Stimulated activated CD8-positive, alpha-beta memory T cell treated with anti-CD3 and anti-CD28 coated beads, Interleukin-2, amount 100 ng/mL, for 48 hours (primary cell): ENCODE measurements at regions not wholly inside any gene's neighbourhood (a gene's known extent, or its start where the extent isn't known, plus 50 kb on each side); places are given as distances from the start of the nearest gene placed in this dataset.
A peak's percentile ranks its signal among the peaks of the same experiment; 100 is the strongest.
"Not testable (repeated sequence)": the region's sequence is repeated elsewhere in the genome, so short reads cannot be mapped to it uniquely, and the experiment has no call there.

Experiments used
- DNase-seq, 2 donors: peaks; one replicate each; pipeline ENCODE4 v3.0.0-alpha.2; 2020; ENCODE audit warnings: low read depth in 2 of 2

GRCh38 chr18:76721207-76721996 is 101.0 kb upstream of the ZNF236 start:
- peak; percentile 33 to 41 for DNase-seq

DNA sequence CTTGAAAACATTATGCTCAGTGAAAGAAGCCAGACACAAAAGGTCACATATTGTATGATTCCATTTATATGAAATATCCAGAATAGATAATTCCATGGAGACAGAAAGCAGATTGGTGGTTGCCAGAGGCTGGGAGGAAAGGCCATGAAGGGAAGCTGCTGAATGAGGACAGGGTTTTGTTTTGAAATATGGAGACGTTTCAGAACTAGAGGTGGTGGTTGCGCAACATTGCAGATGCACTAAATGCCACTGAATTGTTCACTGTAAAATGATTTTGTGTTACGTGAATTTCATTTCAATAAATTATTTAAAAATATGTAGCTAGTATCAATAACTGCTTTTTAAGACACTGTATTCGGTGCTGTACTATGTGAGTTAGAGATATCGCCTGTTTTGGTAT is 101.7 kb upstream of the ZNF236 start:
- DNase-seq = no peak

DNA sequence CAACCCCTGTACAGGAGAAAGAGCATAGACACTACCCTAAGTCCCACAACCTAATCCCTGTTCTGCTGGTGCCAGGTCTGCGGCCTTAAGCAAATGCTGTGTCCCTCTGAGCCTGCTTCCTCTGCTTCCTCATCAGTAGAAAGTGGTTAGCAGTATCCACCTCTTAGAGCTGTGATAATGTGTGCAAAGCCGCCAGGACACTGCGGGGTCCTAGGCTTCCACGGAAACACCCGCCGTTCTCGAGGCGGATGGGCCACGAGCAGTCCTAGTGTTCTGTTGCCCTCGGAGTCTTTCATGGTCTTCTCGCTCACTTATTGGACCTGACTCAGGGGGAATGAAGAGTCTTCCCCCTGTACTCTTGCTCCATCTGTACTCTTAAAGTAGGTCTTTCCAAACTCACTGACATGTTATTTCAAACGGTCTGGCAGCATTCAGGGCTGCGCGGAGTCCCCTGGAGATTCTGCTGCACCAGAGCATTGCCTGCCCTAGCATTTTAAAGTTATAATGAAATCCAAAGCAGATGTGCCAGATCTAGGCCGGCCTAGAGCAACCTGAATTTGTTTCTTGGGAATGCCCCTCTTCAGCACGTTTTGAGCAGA is 107.2 kb upstream of the ZNF236 start:
- no peak for DNase-seq

DNA sequence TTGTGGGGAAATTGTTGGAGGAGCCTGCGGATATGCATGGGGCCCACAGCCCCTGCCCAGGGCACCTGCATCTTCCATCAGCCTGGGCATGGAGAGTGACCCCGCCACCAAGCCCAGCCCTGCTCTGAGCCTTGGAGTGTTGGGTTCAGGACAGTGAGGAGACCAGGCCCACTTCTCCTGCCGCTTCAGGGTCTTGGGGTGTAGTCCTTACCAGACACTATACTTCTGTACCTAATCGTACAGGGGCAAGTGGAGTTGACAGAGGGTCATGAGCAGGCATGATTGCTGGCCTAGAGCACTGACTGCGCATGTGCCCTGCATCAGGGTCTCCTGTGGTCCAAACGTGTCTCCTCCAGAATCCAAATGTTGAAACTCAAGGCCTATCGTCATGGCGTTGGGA is 108.9 kb upstream of the ZNF236 start:
- DNase-seq = no peak

DNA sequence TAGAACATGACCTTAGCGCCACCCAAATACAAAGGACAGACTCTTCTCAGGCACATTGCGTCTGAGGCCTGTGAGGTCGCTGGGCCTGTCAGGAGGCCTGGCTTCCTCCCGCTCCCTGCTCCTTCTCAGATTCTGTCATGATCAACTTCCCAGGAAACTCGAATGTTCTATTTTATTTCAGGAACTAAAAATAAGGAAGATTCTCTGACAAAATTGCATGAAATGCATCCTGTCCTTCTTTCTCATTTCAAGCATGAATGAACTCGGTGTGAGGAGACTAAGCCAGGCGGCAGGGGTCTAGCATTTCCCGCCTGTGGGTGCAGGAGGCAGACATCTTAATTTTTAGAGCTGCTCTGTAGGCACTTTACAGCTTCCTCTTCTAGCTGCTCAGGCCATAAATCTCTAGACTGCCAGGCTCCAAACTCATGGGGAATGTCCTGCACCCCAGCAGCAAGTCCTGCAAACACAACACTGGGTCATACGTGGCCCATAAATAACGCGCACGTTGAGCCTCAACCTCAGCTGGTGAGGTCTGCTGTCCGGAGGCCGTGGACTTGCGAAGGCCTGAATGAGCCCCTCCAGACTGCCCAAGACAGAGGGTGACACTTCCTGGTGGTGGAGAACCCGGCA is 109.7 kb upstream of the ZNF236 start:
- DNase-seq = no peak

DNA sequence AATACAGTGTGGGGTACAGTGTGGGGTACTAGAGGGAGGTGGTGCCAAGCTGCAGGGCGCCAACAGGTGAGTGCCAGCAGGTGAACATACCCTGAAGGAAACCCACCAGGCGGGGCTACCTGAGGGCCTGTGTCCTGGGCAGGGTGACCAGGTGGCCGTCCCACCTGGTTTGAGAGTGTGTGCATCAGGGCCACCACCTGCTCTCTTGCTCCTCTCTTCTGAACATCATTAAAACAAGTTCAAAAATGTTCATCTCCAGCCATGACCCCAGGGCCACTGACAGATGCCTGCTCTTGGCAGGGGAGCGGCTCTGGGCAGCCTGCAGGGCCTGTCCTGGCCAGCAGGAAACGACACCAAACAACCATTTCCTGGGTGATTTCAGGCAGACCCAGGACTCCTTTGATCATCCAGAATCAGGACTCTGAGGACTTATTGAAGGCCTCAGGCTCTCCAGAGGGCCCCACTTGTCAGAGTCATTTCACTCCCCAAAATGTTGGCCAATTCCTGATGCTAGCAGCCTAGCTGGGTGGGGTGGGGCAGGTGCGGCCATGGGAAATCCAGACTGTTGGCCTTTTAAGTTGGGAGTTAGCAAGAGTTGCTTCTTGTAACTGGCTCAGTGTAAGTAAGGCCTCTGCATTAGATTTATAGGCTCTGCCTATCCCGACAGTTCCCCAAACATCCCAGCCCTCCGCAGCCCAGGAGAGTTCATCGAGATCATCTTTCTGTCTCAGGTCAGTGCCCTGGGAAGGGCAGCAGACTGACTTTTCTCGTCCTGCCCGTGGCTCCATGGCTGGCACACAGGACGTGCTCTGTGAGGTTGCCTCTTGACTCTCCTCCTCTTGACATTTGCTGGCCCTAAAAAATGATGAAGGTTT is 111.5 kb upstream of the ZNF236 start:
- no peak for DNase-seq

- DNase-seq = peak; percentile 28 to 40
These were observed 112.4 kb upstream of the ZNF236 start for GRCh38 chr18:76709659-76710645.

DNA sequence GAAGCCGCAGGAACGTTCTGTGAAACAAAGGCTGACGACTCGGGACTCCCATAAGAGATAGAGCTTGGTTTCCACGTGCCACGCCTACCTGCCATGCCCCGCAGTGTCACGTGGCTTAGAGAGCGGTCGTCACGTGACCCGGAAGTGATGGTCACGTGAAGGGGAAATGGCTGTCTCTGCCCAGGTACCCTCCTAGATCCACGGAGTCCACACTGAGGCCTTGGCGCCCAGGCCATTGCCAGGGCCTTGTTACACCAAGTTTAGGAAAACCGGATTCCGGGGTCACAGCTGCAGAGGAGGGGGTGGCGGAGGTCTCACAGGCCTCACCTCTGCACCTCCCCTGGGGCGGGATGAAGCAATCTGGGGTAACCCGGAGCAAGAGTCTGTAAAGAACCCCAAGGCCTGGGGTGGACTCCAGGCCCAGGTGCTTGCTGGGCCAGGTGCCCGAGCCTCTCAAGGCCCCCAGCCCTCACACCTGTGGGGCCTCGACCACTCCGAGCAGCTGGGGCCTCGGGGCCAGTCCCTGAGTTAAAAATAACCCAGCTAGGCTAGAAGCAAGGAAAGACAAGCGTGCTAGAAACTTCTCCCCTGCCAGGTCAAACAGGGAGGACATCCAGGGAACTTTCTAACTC is 113.5 kb upstream of the ZNF236 start:
- DNase-seq = no peak

DNA sequence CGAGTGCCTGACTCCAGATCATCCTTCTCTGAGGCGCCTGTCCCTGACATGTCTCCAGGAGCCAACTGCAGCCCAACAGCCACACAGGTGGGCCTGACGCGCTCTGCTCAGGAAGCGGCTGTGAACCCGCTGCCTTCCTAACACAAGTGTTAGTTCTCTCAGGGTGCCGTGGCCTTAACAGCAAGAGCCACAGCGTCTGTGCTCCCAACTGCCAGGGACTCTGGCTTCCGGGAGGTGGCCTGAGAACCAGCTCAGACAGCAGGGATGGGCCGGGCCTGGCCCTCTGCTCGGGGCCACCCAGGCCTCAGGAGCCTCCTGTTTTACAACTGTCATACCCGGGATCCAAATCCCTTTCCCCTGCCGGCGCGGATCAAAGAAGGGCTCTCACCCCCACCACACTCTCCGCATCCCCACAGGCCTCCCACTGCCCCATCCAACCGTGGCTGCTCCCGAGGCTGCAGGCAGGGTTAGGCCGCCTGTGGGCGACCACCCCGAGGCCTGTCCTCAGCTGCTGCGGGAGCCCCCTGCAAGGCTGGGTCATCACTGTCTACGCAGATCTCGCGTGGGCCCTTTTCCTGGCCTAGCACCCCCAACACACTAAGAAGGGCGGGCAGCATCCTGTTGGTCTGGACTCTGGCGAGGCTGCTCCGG is 114.2 kb upstream of the ZNF236 start:
- no peak for DNase-seq

DNA sequence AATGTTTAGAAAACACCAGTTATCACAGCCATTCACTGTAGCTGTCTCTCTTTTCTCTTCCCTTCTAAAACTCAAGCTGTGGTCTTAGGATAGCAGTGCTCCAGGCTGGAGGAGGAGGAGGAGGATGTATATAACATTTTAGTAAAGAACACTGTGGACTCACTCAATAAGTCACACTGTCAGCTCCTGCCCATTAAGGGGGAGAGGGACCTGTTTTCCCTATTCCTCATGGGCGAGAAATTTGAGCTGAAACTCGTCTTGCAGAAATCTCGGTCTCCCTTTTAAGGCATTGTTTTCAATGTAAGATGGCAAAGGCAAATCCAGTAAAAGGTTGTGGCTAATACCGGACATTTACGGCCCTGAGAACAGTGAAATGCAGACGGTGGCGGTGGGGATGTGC is 114.8 kb upstream of the ZNF236 start:
- DNase-seq = no peak

DNA sequence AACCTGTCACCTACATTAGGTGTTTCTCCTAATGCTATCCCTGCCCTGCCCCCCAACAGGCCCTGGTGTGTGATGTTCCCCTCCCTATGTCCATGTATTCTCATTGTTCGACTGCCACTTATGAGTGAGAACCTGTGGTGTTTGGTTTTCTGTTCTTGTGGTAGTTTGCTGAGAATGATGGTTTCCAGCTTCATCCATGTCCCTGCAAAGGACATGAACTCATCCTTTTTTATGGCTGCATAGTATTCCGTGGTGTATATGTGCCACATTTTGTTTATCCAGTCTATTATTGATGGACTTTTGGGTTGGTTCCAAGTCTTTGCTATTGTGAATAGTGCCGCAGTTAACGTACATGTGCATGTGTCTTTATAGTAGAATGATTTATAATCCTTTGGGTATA is 117.8 kb upstream of the ZNF236 start:
- DNase-seq = not testable (repeated sequence)

DNA sequence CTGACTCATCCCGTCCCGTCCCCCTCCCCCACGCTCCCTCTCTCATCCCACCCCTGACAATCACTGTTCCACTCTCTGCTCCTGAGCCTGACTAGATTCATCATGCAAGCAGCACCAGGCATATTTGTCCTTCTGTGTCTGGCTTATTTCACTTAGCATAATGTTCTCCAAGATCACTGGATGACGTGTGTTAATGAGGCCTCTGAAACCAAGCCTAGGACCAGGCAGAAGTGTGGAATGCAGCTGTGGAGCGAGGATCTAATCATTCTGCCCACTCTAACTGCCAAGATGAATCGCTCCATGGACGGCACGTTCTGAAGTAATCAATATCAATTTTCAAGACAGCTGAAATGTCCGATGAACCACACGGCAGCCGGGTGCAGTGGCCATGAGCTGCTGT is 122.4 kb upstream of the ZNF236 start:
- DNase-seq = no peak

GRCh38 chr18:76697441-76697901 is 124.9 kb upstream of the ZNF236 start:
- DNase-seq = no peak

- DNase-seq = no peak
These were observed 130.6 kb upstream of the ZNF236 start for GRCh38 chr18:76691800-76692199.

DNA sequence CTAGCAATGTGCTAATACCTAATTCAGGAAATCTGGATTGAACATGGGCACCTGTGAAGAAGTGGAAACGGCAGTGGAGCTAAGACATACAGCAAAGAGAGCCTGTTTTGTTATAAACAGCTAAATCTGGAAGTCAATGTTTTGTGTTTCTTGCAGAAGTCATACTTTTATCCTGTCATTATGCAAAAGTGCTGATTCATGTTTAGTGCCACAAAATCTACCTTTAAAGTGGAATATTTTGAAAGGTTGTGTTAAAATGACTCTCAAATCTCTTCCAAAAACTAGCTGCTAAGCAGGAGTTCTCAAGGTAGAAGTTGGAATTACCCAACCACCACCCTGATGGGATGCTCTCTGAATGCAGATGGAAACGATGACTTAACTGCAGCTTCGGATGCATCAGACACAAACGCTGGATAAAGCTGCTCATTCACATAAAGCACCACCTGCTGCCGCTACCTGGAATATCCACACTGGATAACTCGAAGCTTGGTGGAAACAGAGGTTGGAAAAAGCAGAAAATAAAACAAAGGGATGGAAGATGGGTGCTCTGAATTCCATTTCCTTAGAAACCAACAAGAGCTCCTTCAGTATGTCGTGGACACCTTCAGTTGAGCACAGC is 132.6 kb upstream of the ZNF236 start:
- no peak for DNase-seq

- DNase-seq = no peak
These were observed 133.5 kb upstream of the ZNF236 start for GRCh38 chr18:76688724-76689472.

DNA sequence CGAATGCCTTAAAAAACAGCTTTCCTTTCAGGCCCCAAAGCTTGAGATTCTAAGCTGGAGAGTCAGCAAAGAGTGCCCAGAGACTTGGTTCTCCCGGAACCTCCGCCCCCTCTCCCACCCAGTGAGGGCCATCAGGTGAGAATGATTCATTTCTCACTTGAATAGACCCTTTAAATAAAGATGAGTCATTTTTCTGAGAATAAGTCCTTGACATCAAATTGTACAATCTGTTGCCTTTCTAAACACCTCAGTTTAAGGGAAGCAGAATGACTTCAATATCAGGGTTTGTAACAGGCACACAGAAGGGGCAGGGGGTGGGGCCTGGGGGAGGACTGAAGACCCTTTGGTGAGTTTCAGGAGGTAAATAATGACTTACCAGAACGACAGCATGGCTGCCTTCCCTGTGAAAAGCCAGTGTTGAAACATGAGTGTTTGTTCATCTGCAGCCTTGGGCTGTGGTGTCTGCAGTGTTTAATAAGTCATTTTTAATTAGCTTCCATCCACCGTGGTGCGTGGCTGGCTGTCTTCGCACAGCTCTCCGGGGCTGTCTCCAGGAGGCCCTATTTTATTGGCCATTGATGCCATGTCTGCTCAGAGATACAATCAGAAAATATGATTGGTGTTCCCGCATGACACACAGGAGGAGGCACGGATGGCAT is 134.9 kb upstream of the ZNF236 start:
- peak in 1 of 2 donors; percentile 23 for DNase-seq

- DNase-seq = no peak
These were observed 135.6 kb upstream of the ZNF236 start for GRCh38 chr18:76686737-76687231.
